ENCODE measurements at regions not wholly inside any gene's neighbourhood (a gene's known extent, or its start where the extent isn't known, plus 50 kb on each side); places are given as distances from the start of the nearest gene placed in this dataset.

DNA sequence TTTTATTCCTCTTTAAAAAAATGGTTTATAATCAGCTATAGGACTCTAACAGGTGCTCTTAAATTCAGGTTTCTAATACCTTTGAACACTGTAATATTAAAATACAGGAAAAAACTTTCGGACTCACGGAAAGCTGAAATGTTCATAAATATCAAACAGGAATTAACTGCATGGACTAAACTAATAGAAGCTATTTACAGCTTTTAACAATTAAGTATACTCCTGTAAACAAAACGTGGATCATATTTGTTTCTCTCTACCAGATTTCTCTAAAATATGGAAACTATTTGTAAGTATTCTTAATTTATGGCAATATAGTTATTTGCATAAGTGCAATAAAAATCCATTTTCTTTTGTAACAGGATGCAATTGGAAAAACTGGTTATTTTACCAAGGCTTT, 108.9 kb upstream of the RESF1 start:
- no peak for DNase-seq (ENCODE audit: extremely low read depth, insufficient read length)
- Histone ChIP-seq H3K4me3 (replicated peaks; ENCODE audit: low read depth, low read length) (no peak overlapping the region), H3K36me3 (ENCODE audit: control insufficient read depth, insufficient read depth, low read length) (no peaks in the 10 kb centered on the region), H3K27me3 (replicated peaks; ENCODE audit: control insufficient read depth, insufficient read depth, low read length) (no peaks in the 10 kb centered on the region)
- TF ChIP-seq, protein P1, sequence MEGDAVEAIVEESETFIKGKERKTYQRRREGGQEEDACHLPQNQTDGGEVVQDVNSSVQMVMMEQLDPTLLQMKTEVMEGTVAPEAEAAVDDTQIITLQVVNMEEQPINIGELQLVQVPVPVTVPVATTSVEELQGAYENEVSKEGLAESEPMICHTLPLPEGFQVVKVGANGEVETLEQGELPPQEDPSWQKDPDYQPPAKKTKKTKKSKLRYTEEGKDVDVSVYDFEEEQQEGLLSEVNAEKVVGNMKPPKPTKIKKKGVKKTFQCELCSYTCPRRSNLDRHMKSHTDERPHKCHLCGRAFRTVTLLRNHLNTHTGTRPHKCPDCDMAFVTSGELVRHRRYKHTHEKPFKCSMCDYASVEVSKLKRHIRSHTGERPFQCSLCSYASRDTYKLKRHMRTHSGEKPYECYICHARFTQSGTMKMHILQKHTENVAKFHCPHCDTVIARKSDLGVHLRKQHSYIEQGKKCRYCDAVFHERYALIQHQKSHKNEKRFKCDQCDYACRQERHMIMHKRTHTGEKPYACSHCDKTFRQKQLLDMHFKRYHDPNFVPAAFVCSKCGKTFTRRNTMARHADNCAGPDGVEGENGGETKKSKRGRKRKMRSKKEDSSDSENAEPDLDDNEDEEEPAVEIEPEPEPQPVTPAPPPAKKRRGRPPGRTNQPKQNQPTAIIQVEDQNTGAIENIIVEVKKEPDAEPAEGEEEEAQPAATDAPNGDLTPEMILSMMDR (IDR thresholded peaks at IDR 0.05; ENCODE audit: insufficient read depth, low read length, poor library complexity, severe bottlenecking), result no peak

DNA sequence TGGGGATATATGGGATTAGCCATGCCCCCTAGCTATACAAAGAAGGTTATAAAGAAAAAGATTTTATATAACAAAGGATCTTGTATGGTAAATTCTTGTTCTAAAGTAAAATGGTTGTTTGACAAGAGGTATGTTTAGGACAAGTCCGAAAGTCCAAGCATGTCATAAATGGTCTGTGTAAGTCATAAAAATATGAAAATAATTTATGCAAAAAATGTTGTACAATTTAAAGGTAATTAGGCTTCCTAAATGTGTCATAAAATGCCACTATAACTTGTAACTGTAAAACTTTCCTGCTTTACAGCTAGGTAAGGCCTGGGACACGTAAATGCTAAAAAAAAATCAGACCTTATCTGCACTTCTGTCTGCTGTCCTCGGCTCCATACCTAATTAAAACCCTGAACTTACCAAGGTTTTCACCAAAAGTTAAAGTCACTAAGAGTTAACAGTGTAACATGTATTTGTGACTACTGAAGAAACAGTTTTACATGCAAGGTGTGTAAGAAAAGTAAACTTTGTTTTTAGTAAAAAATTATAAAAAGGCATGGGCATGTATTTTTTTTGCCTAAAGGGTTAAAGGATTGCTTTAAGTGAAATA, 110.0 kb upstream of the RESF1 start:
- DNase-seq (ENCODE audit: extremely low read depth, insufficient read length), result no peak
- TF ChIP-seq, protein P1 (IDR thresholded peaks at IDR 0.05; ENCODE audit: insufficient read depth, low read length, poor library complexity, severe bottlenecking), result no peak

DNA sequence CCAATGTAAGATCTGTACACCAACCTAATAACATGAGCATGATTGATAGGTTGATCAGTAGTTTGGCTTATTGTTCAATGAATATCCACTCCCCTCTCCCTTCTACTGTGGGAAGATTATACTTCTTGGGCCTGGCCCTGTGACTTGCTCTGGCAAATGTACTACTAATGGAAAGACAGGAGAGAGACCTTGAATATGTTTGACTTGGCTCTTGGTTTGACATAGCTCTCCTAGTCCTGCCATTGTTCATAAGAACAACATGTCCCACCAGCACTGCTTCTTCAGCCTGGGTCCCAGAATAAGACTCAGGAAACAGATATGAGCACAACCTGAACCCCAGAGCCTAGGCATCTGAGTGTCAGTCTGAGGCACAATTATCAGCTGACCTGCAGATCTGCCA, 112.8 kb upstream of the RESF1 start:
- DNase-seq (ENCODE audit: extremely low read depth, insufficient read length), result no peak
- TF ChIP-seq, protein P1 (IDR thresholded peaks at IDR 0.05; ENCODE audit: insufficient read depth, low read length, poor library complexity, severe bottlenecking), result no peak
- no peaks in the 10 kb centered on the region for H3K36me3 ChIP-seq (ENCODE audit: control insufficient read depth, insufficient read depth, low read length)

More for the DNA sequence above, 110.0 kb upstream of the RESF1 start:
- Histone ChIP-seq H3K4me3 (replicated peaks; ENCODE audit: low read depth, low read length) (no peak overlapping the region), H3K36me3 (ENCODE audit: control insufficient read depth, insufficient read depth, low read length) (no peaks in the 10 kb centered on the region), H3K27me3 (replicated peaks; ENCODE audit: control insufficient read depth, insufficient read depth, low read length) (no peaks in the 10 kb centered on the region)

DNA sequence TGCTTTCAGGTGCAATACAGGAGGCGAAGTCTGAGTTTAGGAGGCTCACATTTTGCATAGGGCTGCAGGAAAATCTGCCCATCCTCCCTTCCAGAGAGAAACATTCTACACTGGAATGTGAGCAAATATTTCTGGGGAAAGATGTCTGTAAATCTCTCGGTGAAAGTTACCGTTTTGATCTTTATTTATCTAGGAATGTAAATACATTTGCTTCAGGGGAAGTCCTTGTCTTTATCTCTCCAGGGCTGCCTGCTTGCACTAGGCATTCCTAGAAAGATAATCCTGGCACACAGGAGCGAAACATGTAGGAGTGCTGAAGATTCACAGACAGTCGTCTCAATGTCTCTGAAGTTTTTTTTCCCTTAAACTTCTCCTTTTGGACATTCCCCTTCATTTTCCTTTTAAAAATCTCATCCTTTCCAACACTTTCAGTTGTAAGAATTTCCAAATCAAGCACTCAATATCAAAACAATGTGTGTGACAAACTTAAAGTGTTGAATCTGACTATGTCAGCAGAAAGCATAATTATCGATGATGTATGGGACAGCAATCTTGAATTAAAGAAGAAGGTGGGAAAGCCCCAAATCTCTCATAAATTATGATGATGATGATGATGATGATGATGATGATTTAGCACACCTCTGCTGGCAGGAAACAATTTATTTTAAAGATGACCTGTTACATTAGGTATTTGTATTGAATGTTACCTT, 113.4 kb upstream of the RESF1 start:
- DNase-seq (ENCODE audit: extremely low read depth, insufficient read length), result no peak
- TF ChIP-seq, protein P1 (IDR thresholded peaks at IDR 0.05; ENCODE audit: insufficient read depth, low read length, poor library complexity, severe bottlenecking), result no peak

More for the DNA sequence above, 112.8 kb upstream of the RESF1 start:
- Histone ChIP-seq H3K4me3 (replicated peaks; ENCODE audit: low read depth, low read length) (no peak overlapping the region), H3K27me3 (replicated peaks; ENCODE audit: control insufficient read depth, insufficient read depth, low read length) (no peaks in the 10 kb centered on the region)

DNA sequence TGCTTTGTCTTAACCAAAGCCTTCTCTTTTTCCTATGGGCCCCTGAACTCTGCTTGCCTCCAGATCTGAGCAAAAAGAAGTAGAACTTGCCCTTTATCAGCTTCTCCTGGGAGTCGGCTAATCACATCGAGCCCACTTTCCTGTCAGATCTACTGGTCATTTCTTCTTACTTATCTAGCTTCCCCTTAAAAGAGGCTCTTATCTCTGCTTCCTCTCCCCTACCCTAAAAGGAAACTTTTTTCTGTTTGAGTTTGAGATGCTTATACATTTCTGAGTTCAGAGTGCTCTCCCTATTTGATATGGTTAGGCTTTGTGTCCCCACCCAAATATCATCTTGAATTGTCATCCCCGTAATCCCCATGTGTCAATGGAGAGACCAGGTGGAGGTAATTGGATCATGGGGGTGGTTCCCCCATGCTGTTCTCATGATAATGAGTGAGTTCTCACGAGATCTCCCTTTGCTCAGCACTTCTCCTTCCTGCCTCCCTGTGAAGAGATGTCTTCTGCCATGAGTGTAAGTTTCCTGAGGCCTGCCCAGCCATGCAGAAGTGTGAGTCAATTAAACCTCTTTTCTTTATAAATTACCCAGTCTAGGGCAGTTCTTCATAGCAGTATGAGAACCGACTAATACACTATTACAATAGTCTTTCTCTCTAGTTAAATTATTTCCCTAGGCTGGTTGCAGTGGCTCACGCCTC, 114.7 kb upstream of the AMN1 start:
- no peak for DNase-seq (ENCODE audit: extremely low read depth, insufficient read length)
- TF ChIP-seq, protein P1 (IDR thresholded peaks at IDR 0.05; ENCODE audit: insufficient read depth, low read length, poor library complexity, severe bottlenecking), result no peak
- Histone ChIP-seq H3K36me3 (ENCODE audit: control insufficient read depth, insufficient read depth, low read length) (no peaks in the 10 kb centered on the region), H3K4me3 (replicated peaks; ENCODE audit: low read depth, low read length) (no peak overlapping the region), H3K27me3 (replicated peaks; ENCODE audit: control insufficient read depth, insufficient read depth, low read length) (no peaks in the 10 kb centered on the region)

More for the DNA sequence above, 113.4 kb upstream of the RESF1 start:
- Histone ChIP-seq H3K4me3 (replicated peaks; ENCODE audit: low read depth, low read length) (no peak overlapping the region), H3K27me3 (replicated peaks; ENCODE audit: control insufficient read depth, insufficient read depth, low read length) (no peaks in the 10 kb centered on the region), H3K36me3 (ENCODE audit: control insufficient read depth, insufficient read depth, low read length) (no peaks in the 10 kb centered on the region)

Data from GM06990 (cell line).